PC-9 (cell line): ENCODE measurements at regions not wholly inside any gene's neighbourhood (a gene's known extent, or its start where the extent isn't known, plus 50 kb on each side); places are given as distances from the start of the nearest gene placed in this dataset.

Experiments used
- BruUV-seq: library from RNA; stranded (reverse); fragments of 400-500 nt; replicated peaks from 2 replicates; lab custom pipeline; 2021; lab: Mats Ljungman, UMichigan
- CTCF ChIA-PET: fragments of 300-600 bp; sonication (Branson Sonifier 250); formaldehyde crosslinking; loops from one replicate; lab custom pipeline; 2022; ENCODE audit warnings: antibody characterized with exemption; lab: Charles Lee
- POLR2A ChIA-PET: fragments of 300-600 bp; sonication (Branson Sonifier 250); formaldehyde crosslinking; loops from one replicate; lab custom pipeline; 2022; ENCODE audit warnings: antibody characterized with exemption; ENCODE audit not compliant: unreplicated experiment; lab: Charles Lee
- DNase-seq, 2 experiments: peaks; one replicate each; pipeline versions ENCODE4 v3.0.0 to v3.0.0-alpha.2; 2015 to 2022; ENCODE audit warnings: mixed read lengths in 1 of 2
- H2AFZ ChIP-seq: fragments of 200-600 bp; sonication (generic); 2 replicates; pipeline ENCODE4 v1.8.1; 2017; ENCODE audit warnings: antibody characterized with exemption
- H3F3A ChIP-seq: fragments of 200-600 bp; sonication (generic); 2 replicates; pipeline ENCODE4 v1.8.1; 2017; ENCODE audit warnings: antibody characterized with exemption, mild to moderate bottlenecking, low read depth; ENCODE audit not compliant: insufficient read depth
- H3K27ac ChIP-seq: fragments of 200-600 bp; sonication (generic); 2 replicates; pipeline ENCODE4 v1.6.1; 2016; ENCODE audit warnings: mixed run types
- H3K27me3 ChIP-seq: fragments of 200-600 bp; sonication (generic); 2 replicates; pipeline ENCODE4 v1.6.1; 2016; ENCODE audit warnings: low read depth, mixed run types; ENCODE audit not compliant: insufficient read depth
- H3K36me3 ChIP-seq: fragments of 200-600 bp; sonication (generic); 2 replicates; pipeline ENCODE4 v1.6.1; 2016; ENCODE audit warnings: low read depth, mixed run types
- H3K4me1 ChIP-seq: fragments of 200-600 bp; sonication (generic); replicated peaks from 2 replicates; pipeline ENCODE4 v1.6.1; 2016; ENCODE audit warnings: mixed run types; ENCODE audit not compliant: insufficient read depth
- H3K4me2 ChIP-seq: fragments of 200-600 bp; sonication (generic); 2 replicates; pipeline ENCODE4 v1.6.1; 2017; ENCODE audit warnings: mixed run types
- H3K4me3 ChIP-seq: fragments of 200-600 bp; sonication (generic); 2 replicates; pipeline ENCODE4 v1.6.1; 2016; ENCODE audit warnings: mixed run types
- H3K79me2 ChIP-seq: fragments of 200-600 bp; sonication (generic); 2 replicates; pipeline ENCODE4 v1.6.1; 2017; ENCODE audit warnings: low read depth, mixed run types
- H3K9me2 ChIP-seq: fragments of 200-600 bp; sonication (generic); 2 replicates; pipeline ENCODE4 v1.8.1; 2017; ENCODE audit warnings: mild to moderate bottlenecking; ENCODE audit not compliant: insufficient read depth
- H3K9me3 ChIP-seq: fragments of 200-600 bp; sonication (generic); 2 replicates; pipeline ENCODE4 v1.8.1; 2016; ENCODE audit warnings: low read depth; ENCODE audit not compliant: insufficient read depth
- H4K20me1 ChIP-seq: fragments of 200-600 bp; sonication (generic); 2 replicates; pipeline ENCODE4 v1.8.1; 2017; ENCODE audit not compliant: insufficient read depth
- CTCF ChIP-seq: fragments of 200-600 bp; sonication (generic); conservative IDR thresholded peaks from 2 replicates; pipeline ENCODE4 v1.6.1; 2017; ENCODE audit warnings: mixed run types, antibody characterized with exemption, mild to moderate bottlenecking, moderate library complexity
- EZH2 ChIP-seq: fragments of 200-600 bp; sonication (generic); IDR thresholded peaks from 2 replicates; pipeline ENCODE4 v1.8.0; 2017; ENCODE audit warnings: antibody characterized with exemption, low read depth
- intact Hi-C: fragments of 100-400 bp; cut with micrococcal nuclease; formaldehyde crosslinking; loops from one replicate; pipeline ENCODE4 v1.10.0; 2022; ENCODE audit not compliant: unreplicated experiment

GRCh38 chr16:65733721-65734120 is 611.9 kb upstream of the CDH11 start:
- Histone ChIP-seq H4K20me1 (no peaks in the 10 kb centered on the region; the same call in 1 of the 2 replicates), H3K27me3 (no peaks in the 10 kb centered on the region; the same call in 1 of the 2 replicates), H2AFZ (no peak overlapping the region), H3K79me2 (no peaks in the 10 kb centered on the region), H3K27ac (no peak overlapping the region), H3K4me2 (no peak overlapping the region), H3F3A (no peaks in the 10 kb centered on the region), H3K36me3 (no peaks in the 10 kb centered on the region), H3K4me1 (no peaks in the 10 kb centered on the region), H3K4me3 (no peak overlapping the region), H3K9me2 (no peaks in the 10 kb centered on the region), H3K9me3 (no peaks in the 10 kb centered on the region)
- BruUV-seq = no TSS peak
- ChIA-PET POLR2A (no interaction called here), CTCF (no interaction called here)
- no peak for TF ChIP-seq EZH2
- intact Hi-C loops = no loop called here
- DNase-seq = no peak

GRCh38 chr16:65731833-65732232 is 610.0 kb upstream of the CDH11 start:
- ChIA-PET POLR2A (no interaction called here), CTCF (interaction anchor here (0.7 kb wide), 1 partner anchor 201 kb away, joined by 4 read pairs; no protein-coding TSS in a partner anchor)
- no peaks in the 10 kb centered on the region for H3K79me2 ChIP-seq
- DNase-seq = no peak
- no peak overlapping the region for H3K4me2 ChIP-seq
- no peaks in the 10 kb centered on the region; the same call in 1 of the 2 replicates for H4K20me1 ChIP-seq
- no peaks in the 10 kb centered on the region for H3K27me3 ChIP-seq
- H3K4me3 ChIP-seq = no peak overlapping the region
- no peaks in the 10 kb centered on the region for H3K36me3 ChIP-seq
- no peak overlapping the region for H2AFZ ChIP-seq
- no peak overlapping the region for H3K27ac ChIP-seq
- no peaks in the 10 kb centered on the region for H3K9me2 ChIP-seq
- H3F3A ChIP-seq = no peaks in the 10 kb centered on the region
- no peaks in the 10 kb centered on the region for H3K4me1 ChIP-seq
- intact Hi-C loops = no loop called here
- no peak for TF ChIP-seq CTCF
- TF ChIP-seq EZH2 = no peak
- no peaks in the 10 kb centered on the region for H3K9me3 ChIP-seq
- no TSS peak for BruUV-seq

- Histone ChIP-seq H3K4me2 (no peak overlapping the region), H4K20me1 (no peaks in the 10 kb centered on the region), H2AFZ (no peak overlapping the region), H3F3A (no peaks in the 10 kb centered on the region), H3K4me3 (no peak overlapping the region), H3K27me3 (no peaks in the 10 kb centered on the region), H3K36me3 (no peaks in the 10 kb centered on the region), H3K79me2 (no peaks in the 10 kb centered on the region), H3K9me2 (no peaks in the 10 kb centered on the region), H3K9me3 (no peaks in the 10 kb centered on the region), H3K27ac (no peak overlapping the region), H3K4me1 (no peaks in the 10 kb centered on the region)
- DNase-seq = no peak
- CTCF ChIA-PET = no interaction called here
- intact Hi-C loops = no loop called here
- BruUV-seq = no TSS peak
- POLR2A ChIA-PET = no interaction called here
- TF ChIP-seq CTCF (no peak), EZH2 (no peak)
These were observed 606.8 kb upstream of the CDH11 start for GRCh38 chr16:65728652-65729051.

- Histone ChIP-seq H3K9me3 (no peaks in the 10 kb centered on the region), H3K79me2 (no peaks in the 10 kb centered on the region), H3K9me2 (no peaks in the 10 kb centered on the region), H3K36me3 (no peaks in the 10 kb centered on the region), H3F3A (no peaks in the 10 kb centered on the region), H4K20me1 (no peaks in the 10 kb centered on the region), H3K27ac (no peak overlapping the region), H3K27me3 (no peaks in the 10 kb centered on the region), H3K4me2 (no peak overlapping the region), H2AFZ (no peak overlapping the region), H3K4me1 (no peaks in the 10 kb centered on the region), H3K4me3 (no peak overlapping the region)
- BruUV-seq = no TSS peak
- DNase-seq = no peak
- ChIA-PET POLR2A (no interaction called here), CTCF (no interaction called here)
- TF ChIP-seq EZH2 (no peak), CTCF (no peak)
- intact Hi-C loops = no loop called here
These were observed 606.3 kb upstream of the CDH11 start for GRCh38 chr16:65728167-65728566.
